ENCODE measurements at regions not wholly inside any gene's neighbourhood (a gene's known extent, or its start where the extent isn't known, plus 50 kb on each side); places are given as distances from the start of the nearest gene placed in this dataset.

GRCh38 chr2:64344999-64345576 is 108.9 kb upstream of the LGALSL start:
- DNase-seq: no peak

GRCh38 chr2:64345998-64346397 is 108.0 kb upstream of the LGALSL start:
- no peak for DNase-seq

GRCh38 chr2:64348386-64349130 is 105.4 kb upstream of the LGALSL start:
- DNase-seq: no peak

- no peak for DNase-seq
Observed at GRCh38 chr2:64349131-64349530, 104.8 kb upstream of the LGALSL start.

- DNase-seq: no peak
Observed at GRCh38 chr2:64350996-64351395, 103.0 kb upstream of the LGALSL start.

- no peak for DNase-seq
Observed at GRCh38 chr2:64352292-64352691, 101.7 kb upstream of the LGALSL start.

- DNase-seq: peak; percentile 46
Observed at GRCh38 chr2:64354857-64355680, 98.9 kb upstream of the LGALSL start.

- no peak for DNase-seq
Observed at GRCh38 chr2:64356906-64357305, 97.1 kb upstream of the LGALSL start.

GRCh38 chr2:64359171-64359891 is 94.6 kb upstream of the LGALSL start:
- DNase-seq: no peak

GRCh38 chr2:64359892-64360657 is 93.9 kb upstream of the LGALSL start:
- DNase-seq: no peak

- no peak for DNase-seq
Observed at GRCh38 chr2:64361151-64361938, 92.6 kb upstream of the LGALSL start.

GRCh38 chr2:64362562-64363026 is 91.4 kb upstream of the LGALSL start:
- DNase-seq: no peak

- DNase-seq: no peak
Observed at GRCh38 chr2:64363140-64363539, 90.8 kb upstream of the LGALSL start.

- no peak for DNase-seq
Observed at GRCh38 chr2:64363848-64364247, 90.1 kb upstream of the LGALSL start.

- DNase-seq: no peak
Observed at GRCh38 chr2:64367444-64368232, 86.3 kb upstream of the LGALSL start.

GRCh38 chr2:64369706-64370105 is 84.3 kb upstream of the LGALSL start:
- DNase-seq: no peak

- DNase-seq: no peak
Observed at GRCh38 chr2:64371727-64372126, 82.2 kb upstream of the LGALSL start.

- no peak for DNase-seq
Observed at GRCh38 chr2:64374686-64375085, 79.3 kb upstream of the LGALSL start.

GRCh38 chr2:64376926-64377325 is 77.0 kb upstream of the LGALSL start:
- no peak for DNase-seq

- no peak for DNase-seq
Observed at GRCh38 chr2:64379186-64379585, 74.8 kb upstream of the LGALSL start.
